B cell (primary cell): ENCODE measurements at regions not wholly inside any gene's neighbourhood (a gene's known extent, or its start where the extent isn't known, plus 50 kb on each side); places are given as distances from the start of the nearest gene placed in this dataset.

Experiments
- ATAC-seq: fragments of 200-7000 bp; cut with Tn5 transposase; one replicate; pipeline ENCODE4 v1.10.0; 2021; ENCODE audit warnings: low read depth, mild to moderate bottlenecking, moderate number of reproducible peaks, moderate library complexity
- CTCF ChIA-PET: fragments of 350-600 bp; sonication (Branson Sonifier 250); formaldehyde crosslinking; loops from one replicate; lab custom pipeline; 2021; ENCODE audit warnings: antibody characterized with exemption, inconsistent platforms; lab: Charles Lee
- POLR2A ChIA-PET: fragments of 350-600 bp; sonication (Branson Sonifier 250); formaldehyde crosslinking; loops from one replicate; lab custom pipeline; 2021; ENCODE audit warnings: antibody characterized with exemption; lab: Charles Lee
- DNase-seq: peaks from one replicate; pipeline ENCODE4 v3.0.0; 2013
- H2AFZ ChIP-seq: 2 replicates; pipeline ENCODE4 v1.6.1; 2012; ENCODE audit warnings: mild to moderate bottlenecking, low read depth, low read length; ENCODE audit not compliant: insufficient read depth, poor library complexity, severe bottlenecking
- H3K27ac ChIP-seq, 2 donors: 1 replicate in 1 of 2; 2 replicates in 1 of 2; pipeline ENCODE4 v1.5.1; 2012 to 2013; ENCODE audit warnings: low read length in 2 of 2, mild to moderate bottlenecking in 2 of 2, moderate library complexity in 1 of 2
- H3K27me3 ChIP-seq, 4 experiments: fragments of 200-600 bp in 1 of 4; sonication (generic) in 1 of 4; replicated peaks in 1 of 4; 1 replicate in 2 of 4; 2 replicates in 2 of 4; pipeline versions ENCODE4 v1.6.1 to v1.7.0; 2013 to 2016; ENCODE audit warnings: low read length in 3 of 4, mild to moderate bottlenecking in 2 of 4, mixed read lengths in 1 of 4, moderate library complexity in 1 of 4; ENCODE audit not compliant: insufficient read depth in 4 of 4, control insufficient read depth in 3 of 4; ENCODE audit errors: control extremely low read depth in 1 of 4
- H3K36me3 ChIP-seq, 2 experiments: replicated peaks in 1 of 2; 1 replicate in 1 of 2; 2 replicates in 1 of 2; pipeline versions ENCODE4 v1.6.1 to v1.7.1; 2013; ENCODE audit warnings: low read length in 1 of 2; ENCODE audit not compliant: insufficient read depth in 2 of 2, control insufficient read depth in 1 of 2; ENCODE audit errors: control extremely low read depth in 1 of 2, extremely low read depth in 1 of 2
- H3K4me1 ChIP-seq, 2 donors: fragments of 200-600 bp in 1 of 2; sonication (generic) in 1 of 2; 1 replicate in 1 of 2; 2 replicates in 1 of 2; pipeline versions ENCODE4 v1.5.1 to v1.6.1; 2013 to 2017; ENCODE audit warnings: low read length in 2 of 2; ENCODE audit not compliant: control insufficient read depth in 2 of 2, insufficient read depth in 2 of 2
- H3K4me2 ChIP-seq: replicated peaks from 2 replicates; pipeline ENCODE3; 2012; ENCODE audit warnings: mild to moderate bottlenecking, low read depth, low read length; ENCODE audit not compliant: poor library complexity, severe bottlenecking
- H3K4me3 ChIP-seq, 5 experiments: fragments of 200-600 bp in 1 of 5; sonication (generic) in 1 of 5; 1 replicate in 3 of 5; 2 replicates in 2 of 5; pipeline versions ENCODE4 v1.5.1 to v1.7.0; 2011 to 2016; ENCODE audit warnings: low read length in 4 of 5, mild to moderate bottlenecking in 4 of 5, low read depth in 2 of 5, control low read depth in 1 of 5, moderate library complexity in 1 of 5; ENCODE audit not compliant: insufficient read depth in 1 of 5; ENCODE audit errors: control extremely low read depth in 1 of 5, extremely low read depth in 1 of 5
- H3K79me2 ChIP-seq: fragments of 200-600 bp; sonication (generic); one replicate; pipeline ENCODE4 v1.6.0; 2016; ENCODE audit warnings: low read length; ENCODE audit not compliant: control insufficient read depth, insufficient read depth
- H3K9ac ChIP-seq: fragments of 200-600 bp; sonication (generic); 2 replicates; pipeline ENCODE4 v1.6.1; 2017; ENCODE audit warnings: mild to moderate bottlenecking, low read length, moderate library complexity
- H3K9me3 ChIP-seq, 3 donors: one replicate each; pipeline versions ENCODE4 v1.6.1 to v1.7.1; 2013; ENCODE audit warnings: low read length in 2 of 3; ENCODE audit not compliant: control insufficient read depth in 2 of 3, insufficient read depth in 1 of 3; ENCODE audit errors: control extremely low read depth in 1 of 3
- H4K20me1 ChIP-seq: 2 replicates; pipeline ENCODE4 v1.6.0; 2012; ENCODE audit warnings: mild to moderate bottlenecking, low read length; ENCODE audit not compliant: insufficient read depth, control insufficient read depth, poor library complexity, severe bottlenecking
- H3K27ac Mint-ChIP-seq: one replicate; pipeline ENCODE4 v1.8.0; 2021; ENCODE audit warnings: mixed read lengths
- H3K27me3 Mint-ChIP-seq: one replicate; pipeline ENCODE4 v1.8.0; 2021; ENCODE audit warnings: mixed read lengths
- H3K4me1 Mint-ChIP-seq: one replicate; pipeline ENCODE4 v1.8.0; 2021; ENCODE audit warnings: mixed read lengths
- H3K4me3 Mint-ChIP-seq: one replicate; pipeline ENCODE4 v1.8.0; 2021; ENCODE audit warnings: mixed read lengths
- H3K9me3 Mint-ChIP-seq: one replicate; pipeline ENCODE4 v1.8.0; 2022; ENCODE audit warnings: mixed read lengths; ENCODE audit not compliant: insufficient read depth
- CTCF ChIP-seq: fragments of 200-600 bp; IDR thresholded peaks from one replicate; pipeline ENCODE4 v1.8.0; 2022; ENCODE audit warnings: antibody characterized with exemption, mild to moderate bottlenecking
- EZH2 ChIP-seq: IDR thresholded peaks from 2 replicates; pipeline ENCODE4 v1.6.1; 2012; ENCODE audit warnings: borderline replicate concordance, low read depth, mild to moderate bottlenecking, moderate library complexity, low read length; ENCODE audit not compliant: insufficient read depth, poor library complexity, severe bottlenecking
- WGBS: methylation state at CpG from one replicate; pipeline ENCODE4 v1.1.5; 2013; ENCODE audit warnings: missing lambda C conversion rate; ENCODE audit not compliant: insufficient coverage; 5-methylcytosine and 5-hydroxymethylcytosine counted together
- intact Hi-C: fragments of 100-400 bp; cut with micrococcal nuclease; formaldehyde crosslinking; loops from one replicate; pipeline ENCODE4 v1.10.0; 2022

- no peak overlapping the region for H3K27ac ChIP-seq
- Mint-ChIP-seq H3K9me3 (peaks cover 6% of the 10 kb centered on the region), H3K4me3 (no peak overlapping the region), H3K4me1 (no peaks in the 10 kb centered on the region), H3K27ac (no peak overlapping the region), H3K27me3 (no peaks in the 10 kb centered on the region)
- CTCF ChIA-PET = no interaction called here
- no peaks in the 10 kb centered on the region for H3K79me2 ChIP-seq
- H3K9me3 ChIP-seq = peaks cover 0 to 6% (median 0%) of the 10 kb centered on the region in 3 donors
- no peaks in the 10 kb centered on the region for H3K36me3 ChIP-seq
- intact Hi-C loops = no loop called here
- H3K4me2 ChIP-seq = no peak overlapping the region
- WGBS = 77% methylated on average over 2 of the region's 3 CpGs
- H4K20me1 ChIP-seq = no peaks in the 10 kb centered on the region
- no peak overlapping the region for H3K4me3 ChIP-seq
- DNase-seq (no peak), ATAC-seq (no peak)
- TF ChIP-seq EZH2 = no peak
- TF ChIP-seq CTCF = no peak
- POLR2A ChIA-PET = no interaction called here
- H3K9ac ChIP-seq = no peak overlapping the region
- no peak overlapping the region for H2AFZ ChIP-seq
- no peaks in the 10 kb centered on the region for H3K4me1 ChIP-seq
- H3K27me3 ChIP-seq = no peaks in the 10 kb centered on the region
Observed at GRCh38 chr5:145511351-145511750, 323.8 kb downstream of the PRELID2 start.

GRCh38 chr5:145510769-145511168 lies 324.4 kb downstream of the PRELID2 start:
- H3K36me3 ChIP-seq = no peaks in the 10 kb centered on the region
- DNase-seq (no peak), ATAC-seq (no peak)
- intact Hi-C loops = no loop called here
- CTCF ChIA-PET = no interaction called here
- no peak overlapping the region for H2AFZ ChIP-seq
- Mint-ChIP-seq H3K27ac (no peak overlapping the region), H3K4me3 (no peak overlapping the region), H3K27me3 (no peaks in the 10 kb centered on the region), H3K4me1 (no peaks in the 10 kb centered on the region), H3K9me3 (peaks cover 6% of the 10 kb centered on the region)
- H3K79me2 ChIP-seq = no peaks in the 10 kb centered on the region
- WGBS = 100% methylated on average over 1 of the region's 2 CpGs
- H3K4me2 ChIP-seq = no peak overlapping the region
- H3K27ac ChIP-seq = no peak overlapping the region
- H3K9me3 ChIP-seq = peaks cover 0 to 6% (median 0%) of the 10 kb centered on the region in 3 donors
- H3K9ac ChIP-seq = no peak overlapping the region
- no peak for TF ChIP-seq CTCF
- POLR2A ChIA-PET = no interaction called here
- no peaks in the 10 kb centered on the region for H3K27me3 ChIP-seq
- no peaks in the 10 kb centered on the region for H4K20me1 ChIP-seq
- no peaks in the 10 kb centered on the region for H3K4me1 ChIP-seq
- H3K4me3 ChIP-seq = no peak overlapping the region
